NCI-H2081 (cell line): ENCODE measurements at regions not wholly inside any gene's neighbourhood (a gene's known extent, or its start where the extent isn't known, plus 50 kb on each side); places are given as distances from the start of the nearest gene placed in this dataset.

Source experiments
- DNase-seq, 2 experiments: peaks; one replicate each; lab custom pipeline; 2025; lab: John Stamatoyannopoulos, UW

DNA sequence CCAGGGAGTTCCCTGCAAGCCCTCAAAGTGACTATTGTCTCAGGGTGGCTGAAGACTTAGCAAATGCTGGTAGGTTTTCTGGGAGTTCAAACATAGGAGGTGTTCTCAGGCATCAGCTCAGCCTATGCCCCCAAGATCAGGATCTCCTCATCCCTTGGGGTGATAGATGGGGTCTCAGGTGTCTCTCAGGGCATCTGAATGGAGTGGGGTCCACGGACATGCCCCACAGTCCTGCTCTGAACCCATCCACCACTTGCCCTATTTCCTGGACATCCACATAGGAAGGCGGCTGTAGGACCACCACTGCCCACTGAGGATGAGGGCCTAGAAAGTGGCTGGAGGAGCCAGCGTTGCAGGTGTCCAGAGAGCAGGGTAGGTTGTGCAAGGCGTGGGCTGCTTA lies 287.0 kb upstream of the CXCR4 start:
- DNase-seq: no peak

DNA sequence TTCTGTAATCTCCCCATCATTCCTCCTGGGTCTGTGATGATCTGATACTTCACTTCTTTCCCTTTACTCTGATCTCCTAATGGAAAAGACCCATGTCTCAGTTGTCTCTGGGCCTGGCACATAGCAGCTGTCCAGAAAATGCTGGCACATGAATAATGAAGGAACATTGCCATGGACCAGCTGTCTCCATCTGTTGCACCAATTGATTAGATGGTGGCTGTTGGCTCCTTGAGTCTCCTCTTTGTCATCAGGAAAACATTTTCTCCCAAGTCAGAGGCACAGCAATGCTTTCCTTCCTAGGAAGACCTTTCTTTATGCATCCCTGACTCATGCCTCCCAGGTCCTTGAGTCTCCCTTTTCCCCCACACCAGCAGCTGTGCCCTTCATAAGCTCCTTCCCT lies 286.2 kb upstream of the CXCR4 start:
- DNase-seq: no peak

DNA sequence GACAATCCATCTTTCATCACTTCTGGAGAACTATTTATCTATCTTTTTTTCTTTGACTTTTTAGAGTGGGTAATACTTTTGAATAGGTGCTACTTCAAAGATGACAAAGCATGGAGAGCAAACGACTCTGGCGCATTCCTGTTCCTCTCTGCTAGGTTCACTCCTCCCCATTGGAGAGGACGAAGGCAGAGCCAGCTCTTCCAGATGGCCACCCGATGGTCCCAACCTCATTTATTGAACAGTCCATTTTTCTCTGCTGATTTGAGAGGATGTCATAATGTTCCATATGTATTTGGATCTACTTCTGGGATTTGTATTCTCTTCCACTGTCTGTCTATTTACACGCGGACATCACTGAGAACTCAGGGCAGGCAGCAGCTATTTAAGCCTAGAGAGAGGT lies 284.3 kb upstream of the CXCR4 start:
- DNase-seq: no peak

GRCh38 chr2:136399667-136400289 lies 281.8 kb upstream of the CXCR4 start:
- no peak for DNase-seq

DNA sequence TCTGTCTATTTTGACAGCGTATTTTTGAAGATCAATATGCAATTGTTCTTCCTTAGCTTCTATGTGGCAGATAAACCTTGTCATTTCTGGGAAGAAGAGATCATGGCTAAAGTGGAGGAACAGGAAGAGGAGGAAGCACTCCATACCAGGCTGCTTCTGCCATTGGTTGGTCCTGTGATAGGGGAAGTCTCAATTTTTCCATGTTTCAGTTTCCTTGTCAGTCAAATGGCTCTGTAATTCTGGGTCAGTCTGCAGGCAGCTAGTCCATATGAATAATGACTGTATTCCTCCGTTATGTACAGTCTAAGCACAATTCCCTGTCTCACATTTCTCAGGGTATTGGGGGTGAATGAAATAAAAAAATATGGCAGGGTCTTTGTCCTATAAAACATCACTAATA lies 277.6 kb upstream of the CXCR4 start:
- no peak for DNase-seq

DNA sequence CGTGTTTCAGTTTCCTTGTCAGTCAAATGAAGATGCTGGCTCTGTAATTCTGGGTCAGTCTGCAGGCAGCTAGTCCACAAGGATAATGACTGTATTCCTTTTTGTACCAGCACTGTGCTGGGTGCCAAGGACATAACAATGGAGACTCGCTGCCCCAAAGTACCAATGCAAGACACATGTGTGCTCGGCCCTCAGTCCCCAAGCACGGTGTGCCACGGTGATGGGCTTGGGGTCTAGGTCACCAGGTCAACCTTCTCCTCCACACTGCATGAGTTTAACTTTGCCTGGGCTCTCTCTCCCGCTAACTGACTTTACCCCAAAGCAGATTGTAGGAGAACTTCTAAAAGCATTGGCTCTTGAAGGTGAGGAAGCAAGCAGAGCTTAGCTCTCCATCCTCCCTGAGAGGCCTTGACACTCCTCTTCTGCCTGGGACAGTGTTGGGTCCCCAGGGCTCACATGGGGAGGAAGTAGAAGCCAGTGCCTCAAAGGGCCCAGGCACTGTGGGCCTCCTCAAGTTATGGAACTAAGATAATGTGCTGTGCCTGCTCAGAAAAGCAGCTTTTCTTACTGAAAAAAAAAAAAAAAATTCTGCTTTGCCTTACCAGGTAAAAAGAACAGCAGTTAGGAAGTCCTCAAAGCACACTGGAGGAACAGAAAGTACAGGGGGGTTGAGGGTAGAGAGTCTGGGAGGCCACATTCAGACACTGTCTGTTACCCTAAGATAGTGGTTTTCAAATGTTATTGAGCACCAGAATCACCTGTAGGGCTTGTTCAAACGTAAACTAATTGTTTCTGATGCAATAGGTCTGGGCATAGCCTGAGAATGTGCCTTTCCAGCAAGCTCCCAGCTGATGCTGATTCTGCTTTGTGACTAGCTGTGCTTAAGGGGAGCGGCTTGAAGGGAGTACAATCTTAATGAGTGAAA lies 276.4 kb upstream of the CXCR4 start:
- DNase-seq: no peak

- no peak for DNase-seq
Observed at GRCh38 chr2:136393514-136393913, 275.6 kb upstream of the CXCR4 start.

DNA sequence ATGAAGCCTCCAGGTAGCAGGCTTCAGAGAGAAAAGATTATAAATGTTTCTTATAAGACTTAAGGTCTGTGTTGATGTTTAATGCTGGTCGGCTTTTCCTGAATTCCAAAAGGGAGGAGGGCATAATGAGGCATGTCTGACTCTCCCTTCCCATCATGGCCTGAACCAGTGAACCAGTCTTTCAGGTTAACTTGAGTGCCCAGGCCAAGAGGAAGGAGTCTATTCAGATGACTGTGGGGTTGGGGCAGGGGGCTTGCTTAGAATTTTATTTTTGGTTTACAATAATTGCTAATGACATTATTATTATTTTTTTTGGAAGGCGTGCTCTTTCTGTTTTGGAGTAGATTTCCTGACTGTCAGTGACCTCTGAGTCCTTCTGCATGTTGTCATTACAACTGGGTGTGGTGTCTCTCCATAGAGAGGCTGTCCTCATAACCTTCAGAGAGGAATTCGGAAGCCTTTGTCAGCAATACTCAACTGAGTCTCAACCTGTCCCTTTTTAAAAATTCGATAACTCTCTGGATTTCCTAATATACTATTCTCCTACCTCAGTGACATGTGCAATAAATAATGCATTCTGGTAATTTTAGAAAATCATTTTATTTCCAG lies 275.1 kb upstream of the CXCR4 start:
- DNase-seq: no peak

DNA sequence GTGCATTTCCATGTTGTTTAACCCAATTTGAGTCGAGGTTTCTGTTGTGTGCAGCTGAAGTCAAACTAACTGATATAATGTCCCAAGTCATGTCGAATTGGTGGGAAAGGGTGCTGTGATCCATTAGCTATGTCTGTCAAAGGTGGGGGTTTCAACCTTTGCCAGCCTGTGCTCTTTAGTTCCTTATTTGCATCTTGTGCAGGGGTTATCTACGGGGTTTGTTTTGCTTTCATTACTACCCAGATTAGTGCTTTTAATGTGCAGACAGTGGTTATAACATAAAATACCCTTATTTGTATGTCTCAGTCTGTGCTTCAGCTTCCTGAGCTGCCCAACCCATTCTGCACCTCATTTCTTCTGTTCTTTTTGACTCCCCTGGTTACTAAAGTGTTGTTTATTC lies 271.9 kb upstream of the CXCR4 start:
- no peak for DNase-seq

DNA sequence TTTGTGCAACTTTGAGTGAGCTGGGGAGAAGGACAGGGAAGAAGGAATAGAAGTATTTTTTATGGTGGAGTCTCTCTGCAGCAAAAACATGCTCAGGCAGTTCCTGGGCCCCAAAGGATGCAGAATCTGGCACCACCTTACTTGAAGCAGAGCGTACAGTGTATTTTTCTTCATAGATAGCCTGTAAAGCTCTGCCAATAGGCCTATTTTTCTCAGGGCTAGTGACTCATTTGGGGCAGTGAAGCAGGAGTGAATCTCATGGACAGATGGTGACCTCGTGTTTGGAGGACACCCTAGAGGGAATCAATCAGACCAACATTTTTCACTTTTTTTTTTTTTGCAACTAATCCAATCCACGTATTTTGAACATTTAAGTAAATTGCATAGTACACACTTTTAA lies 268.1 kb upstream of the CXCR4 start:
- DNase-seq: no peak

DNA sequence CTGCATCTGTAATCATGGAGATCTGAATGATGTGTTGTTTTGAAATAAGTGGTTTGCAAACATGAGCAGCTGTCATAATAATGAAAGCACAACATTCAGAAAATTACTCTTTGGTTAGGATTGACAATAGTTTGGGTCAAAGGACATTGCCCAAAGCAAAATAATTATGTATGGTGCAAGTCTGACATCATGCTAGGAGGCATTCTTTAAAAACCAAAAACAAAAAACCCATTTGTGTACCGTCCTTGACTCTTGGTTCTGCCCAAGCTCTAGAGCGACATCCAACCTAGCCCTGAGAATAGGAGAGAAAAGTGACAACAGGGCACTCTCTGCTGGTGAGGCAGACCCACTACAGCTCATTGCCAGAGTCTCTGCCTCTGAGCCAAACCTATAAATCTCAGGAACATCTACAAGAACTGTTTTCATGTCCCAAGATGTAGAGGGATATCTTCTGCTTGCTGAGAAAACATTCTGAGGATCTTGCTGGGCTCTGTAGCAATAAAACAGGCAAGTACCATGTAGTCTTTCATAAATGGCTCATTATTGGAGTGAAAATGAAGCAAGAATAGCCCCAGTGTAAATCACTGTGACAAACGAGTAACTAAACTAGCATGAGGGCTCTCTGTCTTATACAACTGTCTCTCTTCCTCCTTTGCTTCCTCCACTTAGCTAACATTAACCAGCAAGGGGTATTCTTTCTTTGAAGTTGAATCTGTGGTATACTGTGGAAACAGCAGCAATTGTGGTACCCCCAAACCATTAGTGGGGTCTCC lies 266.8 kb upstream of the CXCR4 start:
- DNase-seq: peak; percentile 64 to 78

DNA sequence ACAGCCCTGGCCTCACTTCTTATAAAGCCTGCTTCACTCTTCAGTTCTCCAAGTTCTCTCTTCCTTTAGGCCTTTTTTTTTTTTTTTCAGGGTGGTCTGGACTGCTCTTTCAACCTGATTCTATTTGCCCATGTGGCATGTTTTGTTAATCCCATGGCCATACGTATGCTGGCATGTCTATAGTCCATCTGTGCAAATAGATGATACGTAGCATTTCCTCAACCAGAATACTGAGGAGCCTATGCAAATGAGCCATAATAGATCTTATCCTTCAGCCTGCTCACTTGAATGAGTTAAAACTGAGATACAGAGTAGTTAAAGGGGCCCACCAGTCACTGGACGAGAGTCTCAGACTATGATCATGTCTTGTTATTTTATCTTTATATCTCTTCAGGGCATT lies 265.2 kb upstream of the CXCR4 start:
- DNase-seq: no peak

DNA sequence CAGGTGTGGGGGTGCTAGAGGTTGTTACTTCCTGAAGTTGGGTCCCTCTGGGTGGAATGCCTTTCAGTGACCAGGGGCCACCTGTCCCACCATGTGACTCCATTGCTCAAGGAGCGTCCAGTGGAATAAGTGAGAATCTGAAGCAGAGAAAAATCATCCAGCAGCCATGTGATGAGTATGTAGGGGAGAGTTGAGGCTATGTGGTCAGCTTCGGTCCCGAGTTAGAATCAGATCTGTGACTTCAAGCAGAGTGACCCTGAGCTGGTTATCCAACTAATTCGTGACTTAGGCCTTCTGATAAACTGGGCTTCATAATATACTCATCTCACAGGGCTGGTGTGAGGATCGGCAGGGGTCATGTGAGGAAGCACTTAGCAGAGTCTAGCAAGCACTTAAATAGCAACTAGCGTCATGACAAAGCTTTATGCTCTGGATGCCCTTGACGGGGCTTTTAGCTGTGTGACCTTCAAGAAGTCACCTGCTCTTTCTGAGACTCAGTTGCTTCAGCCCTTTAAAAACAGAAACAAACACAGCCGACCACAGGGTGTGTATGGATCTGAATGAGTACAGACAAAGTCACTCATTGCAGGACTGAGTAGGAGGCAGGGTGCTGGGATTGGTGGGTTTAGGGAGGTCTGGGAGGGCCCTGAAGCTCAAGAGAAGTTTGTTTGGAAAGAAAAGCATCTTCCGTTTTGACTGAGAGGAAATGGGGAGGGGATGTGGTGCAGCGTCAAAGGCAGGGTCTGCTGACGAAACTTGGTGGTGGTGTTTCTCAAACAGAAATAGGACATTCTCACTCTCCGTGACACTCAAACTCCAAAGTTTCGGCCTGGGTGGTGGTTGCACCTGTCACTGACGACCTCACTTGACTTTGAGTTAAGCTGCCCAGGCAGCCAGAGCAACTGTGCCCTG lies 264.0 kb upstream of the CXCR4 start:
- no peak for DNase-seq

DNA sequence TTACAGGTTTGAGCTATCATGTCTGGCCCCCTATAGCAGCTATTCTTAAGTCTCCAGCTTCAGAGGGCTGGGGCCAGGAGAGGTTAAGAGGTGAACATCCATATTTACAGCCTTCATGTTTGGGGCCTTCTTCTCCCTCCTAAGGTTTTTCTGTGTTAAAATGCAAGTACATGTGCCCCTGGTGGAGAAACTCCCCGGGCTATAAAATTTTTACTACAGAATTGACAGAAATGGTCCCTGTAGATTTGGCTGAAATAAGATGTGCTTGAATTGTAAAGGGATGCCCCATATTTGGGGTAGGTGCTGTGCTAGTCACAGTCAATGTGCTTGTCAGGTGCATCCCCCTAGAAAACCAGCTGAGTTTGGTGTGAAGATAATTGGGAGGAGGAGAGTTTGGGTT lies 263.3 kb upstream of the CXCR4 start:
- DNase-seq: no peak

DNA sequence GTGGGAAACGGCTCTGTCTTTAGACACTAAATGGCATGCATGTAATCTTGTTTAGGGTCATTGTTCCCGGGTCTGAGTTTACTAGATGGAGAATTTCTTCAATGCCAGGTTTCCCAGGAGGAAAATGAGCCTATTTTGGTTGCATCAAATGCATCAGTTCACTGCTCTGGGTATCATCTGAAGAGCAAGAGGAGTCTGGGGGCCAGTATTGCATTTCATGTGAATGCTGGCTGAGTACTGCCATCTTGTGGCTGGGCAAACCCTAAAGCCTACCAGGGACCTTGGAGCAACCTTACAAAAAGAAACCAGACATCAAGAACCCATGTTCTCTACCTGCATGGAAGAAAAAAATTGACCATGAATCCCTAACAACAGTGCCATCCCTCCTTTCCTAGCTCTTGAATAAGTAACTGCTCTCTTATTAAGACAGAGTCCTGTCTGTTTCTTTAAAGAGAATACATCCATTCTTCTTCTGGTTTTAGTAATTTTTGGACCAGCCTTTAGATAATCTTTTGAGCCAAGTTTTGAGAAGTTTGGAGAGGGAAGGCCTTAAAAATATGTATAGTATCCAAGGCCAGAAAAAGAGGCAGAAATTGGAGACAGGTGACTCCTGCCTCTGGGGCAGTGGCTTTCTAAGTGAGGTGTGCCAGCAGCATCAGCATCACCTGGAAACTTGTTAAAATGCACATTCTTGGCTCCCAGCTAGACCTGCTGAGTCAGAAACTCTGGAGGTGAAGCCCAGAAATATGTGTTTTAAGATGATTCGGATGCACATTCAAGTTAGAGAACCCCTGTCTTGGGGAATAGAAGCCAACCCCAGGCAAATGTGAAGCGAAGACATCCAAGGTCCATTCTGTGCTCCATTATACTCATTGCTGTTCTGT lies 261.0 kb upstream of the CXCR4 start:
- DNase-seq: peak; percentile 66 to 67

DNA sequence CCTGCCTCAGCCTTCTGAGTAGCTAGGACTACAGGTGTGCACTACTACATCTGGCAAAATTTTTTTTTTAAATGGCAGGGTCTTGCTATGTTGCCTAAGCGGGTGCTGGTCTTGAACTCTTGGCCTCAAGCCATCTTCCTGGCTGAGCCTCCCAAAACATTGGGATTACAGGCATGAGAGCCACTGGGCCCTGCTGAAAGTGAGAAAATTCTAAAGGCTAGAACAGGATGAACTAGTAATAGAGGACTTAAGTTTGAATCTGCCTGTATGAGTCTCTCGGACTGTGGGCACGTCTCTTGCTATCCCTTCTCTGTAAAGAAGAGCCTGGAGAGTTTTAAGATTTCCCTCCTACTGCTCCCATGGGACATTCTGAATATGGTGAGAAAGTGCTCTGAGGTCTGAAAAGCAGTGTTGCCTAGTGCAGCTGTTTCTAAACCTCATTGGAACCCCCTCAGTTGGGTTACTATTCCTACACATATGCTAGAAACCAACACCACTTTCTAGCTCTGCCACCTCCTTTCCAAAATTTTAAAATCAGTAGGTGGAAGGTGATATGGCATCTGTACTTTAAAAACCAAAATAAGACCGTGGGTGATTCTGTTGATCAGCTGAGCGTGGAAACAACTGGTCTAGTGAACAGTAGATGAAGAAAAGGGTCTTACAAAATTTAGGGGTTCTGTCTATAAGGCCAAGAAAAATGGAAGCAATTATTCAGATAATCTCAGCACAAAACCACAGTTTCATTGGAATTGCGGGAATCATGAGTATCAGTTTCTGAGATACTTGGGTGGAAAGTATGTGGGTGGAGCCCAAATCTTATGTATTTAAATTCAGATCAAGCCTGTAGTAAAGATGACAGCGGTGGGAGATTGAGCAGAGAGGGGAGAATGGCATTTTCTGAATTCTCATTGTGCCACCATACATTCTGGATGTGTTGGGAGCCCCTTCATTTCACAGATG lies 259.8 kb upstream of the CXCR4 start:
- no peak for DNase-seq

DNA sequence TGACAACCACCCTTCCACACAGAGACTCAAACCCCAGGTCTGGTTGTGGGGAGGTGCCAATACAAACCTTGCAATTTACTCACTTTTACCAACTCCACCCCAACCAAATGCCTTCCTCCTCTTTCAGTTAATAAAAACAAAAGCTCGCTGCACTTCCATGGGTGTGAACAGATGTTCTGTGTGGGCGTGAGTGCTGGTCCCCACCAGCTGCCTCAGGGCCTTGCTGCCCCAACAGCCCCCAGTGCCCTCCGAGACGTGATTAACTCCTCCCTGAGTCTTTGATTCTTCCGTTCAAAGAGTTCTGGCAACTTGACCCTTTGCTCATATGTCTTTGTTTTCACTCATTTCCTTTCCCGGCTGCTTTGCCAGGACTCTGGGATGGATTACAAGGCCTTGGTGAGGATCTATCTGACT lies 258.9 kb upstream of the CXCR4 start:
- no peak for DNase-seq

- DNase-seq: peak in 1 of 2 experiments; percentile 22
Observed at GRCh38 chr2:136376211-136376610, 258.3 kb upstream of the CXCR4 start.
